AG04449 (cell line): ENCODE measurements at regions not wholly inside any gene's neighbourhood (a gene's known extent, or its start where the extent isn't known, plus 50 kb on each side); places are given as distances from the start of the nearest gene placed in this dataset.

Experiments used
- CTCF ChIA-PET: fragments of 350-600 bp; formaldehyde crosslinking; extraction: SDS; loops from one replicate; lab custom pipeline; 2021; ENCODE audit warnings: antibody characterized with exemption; lab: Yijun Ruan, JAX
- POLR2A ChIA-PET: fragments of 400-600, 350-600 bp; formaldehyde crosslinking; extraction: SDS; loops from one replicate; lab custom pipeline; 2020; ENCODE audit warnings: antibody characterized with exemption, inconsistent platforms; lab: Yijun Ruan, JAX
- DNase-seq: peaks from one replicate; pipeline ENCODE4 v3.0.0-alpha.2; 2010; ENCODE audit warnings: low read depth, low spot score
- H3K4me3 ChIP-seq: 2 replicates; pipeline ENCODE4 v1.5.1; 2011; ENCODE audit warnings: low read depth, mild to moderate bottlenecking, control low read depth, low read length
- TF ChIP-seq, protein P1 (sequence below): IDR thresholded peaks from one replicate; pipeline ENCODE4 v1.5.1; 2011; ENCODE audit warnings: mild to moderate bottlenecking, moderate library complexity, low read length, control low read depth, inconsistent platforms; ENCODE audit not compliant: insufficient read depth; ENCODE audit errors: missing control alignments

DNA sequence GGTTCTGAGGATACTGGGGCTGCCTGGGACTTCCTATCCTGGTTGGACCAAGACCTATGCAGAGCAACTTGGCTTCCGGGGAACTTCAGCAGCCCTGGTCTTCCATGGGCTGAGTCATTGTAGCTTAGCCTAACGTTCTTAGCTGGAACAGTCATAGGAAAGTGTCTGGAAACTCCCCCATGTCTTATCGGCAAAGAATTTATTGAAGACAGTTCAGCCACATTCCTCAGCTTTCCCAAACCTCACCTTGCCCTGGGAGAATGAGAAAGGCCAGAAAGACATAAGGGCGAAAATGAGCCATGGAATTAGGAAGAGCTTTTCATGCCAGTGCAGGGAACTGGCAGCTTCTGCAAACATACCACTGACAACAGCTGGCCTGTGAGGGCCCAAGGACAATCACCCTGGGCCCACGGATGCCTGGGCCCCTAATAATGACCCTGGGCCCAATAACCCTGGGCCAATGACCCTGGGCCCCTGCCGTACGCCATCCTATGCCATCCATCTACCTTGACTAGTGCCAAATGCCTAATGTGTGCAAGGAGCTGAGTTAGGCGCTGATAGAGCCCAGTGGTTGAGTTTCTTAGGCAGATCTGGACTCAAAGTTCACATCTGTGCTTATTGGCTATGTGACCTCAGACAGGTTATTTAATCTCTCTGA lies 114.4 kb upstream of the GADD45A start:
- TF ChIP-seq, protein P1, sequence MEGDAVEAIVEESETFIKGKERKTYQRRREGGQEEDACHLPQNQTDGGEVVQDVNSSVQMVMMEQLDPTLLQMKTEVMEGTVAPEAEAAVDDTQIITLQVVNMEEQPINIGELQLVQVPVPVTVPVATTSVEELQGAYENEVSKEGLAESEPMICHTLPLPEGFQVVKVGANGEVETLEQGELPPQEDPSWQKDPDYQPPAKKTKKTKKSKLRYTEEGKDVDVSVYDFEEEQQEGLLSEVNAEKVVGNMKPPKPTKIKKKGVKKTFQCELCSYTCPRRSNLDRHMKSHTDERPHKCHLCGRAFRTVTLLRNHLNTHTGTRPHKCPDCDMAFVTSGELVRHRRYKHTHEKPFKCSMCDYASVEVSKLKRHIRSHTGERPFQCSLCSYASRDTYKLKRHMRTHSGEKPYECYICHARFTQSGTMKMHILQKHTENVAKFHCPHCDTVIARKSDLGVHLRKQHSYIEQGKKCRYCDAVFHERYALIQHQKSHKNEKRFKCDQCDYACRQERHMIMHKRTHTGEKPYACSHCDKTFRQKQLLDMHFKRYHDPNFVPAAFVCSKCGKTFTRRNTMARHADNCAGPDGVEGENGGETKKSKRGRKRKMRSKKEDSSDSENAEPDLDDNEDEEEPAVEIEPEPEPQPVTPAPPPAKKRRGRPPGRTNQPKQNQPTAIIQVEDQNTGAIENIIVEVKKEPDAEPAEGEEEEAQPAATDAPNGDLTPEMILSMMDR, result no peak
- no peak overlapping the region for H3K4me3 ChIP-seq
- POLR2A ChIA-PET, result interaction anchor here (0.5 to 3.9 kb wide), 5 partner anchors 107 to 547 kb away, joined by 3 to 60 read pairs (median 3); partner anchors contain the start of gene GADD45A
- DNase-seq, result peak; percentile 86
- CTCF ChIA-PET, result interaction anchor here (0.8 to 8.1 kb wide), 12 partner anchors 10 to 196 kb away, joined by 3 to 128 read pairs (median 5); no protein-coding TSS in a partner anchor

DNA sequence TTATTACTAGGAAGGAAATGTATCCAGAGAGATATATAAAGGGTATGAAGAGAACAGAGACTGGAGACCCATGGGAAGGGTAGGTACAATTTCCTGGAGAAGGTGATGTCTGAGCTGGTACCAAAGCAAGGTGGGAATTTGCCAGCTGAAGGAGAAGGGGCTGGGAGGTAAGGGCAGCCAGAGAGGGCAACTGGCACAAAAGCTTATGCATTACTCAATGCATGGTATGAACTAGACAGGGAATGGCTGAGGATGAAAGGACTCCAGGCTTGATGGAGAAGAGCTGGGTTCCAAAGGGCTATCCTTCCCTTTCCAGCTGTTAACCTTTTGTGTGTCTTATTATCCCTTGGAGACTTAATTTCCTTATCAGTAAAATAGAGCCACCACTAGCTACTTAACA lies 113.6 kb upstream of the GADD45A start:
- POLR2A ChIA-PET, result interaction anchor here (0.9 to 3.9 kb wide), 3 partner anchors 113 to 546 kb away, joined by 3 to 60 read pairs (median 11); partner anchors contain the start of gene GADD45A
- no peak for DNase-seq
- CTCF ChIA-PET, result interaction anchor here (0.9 to 8.1 kb wide), 13 partner anchors 9 to 196 kb away, joined by 3 to 128 read pairs (median 5); no protein-coding TSS in a partner anchor
- no peak overlapping the region for H3K4me3 ChIP-seq
- TF ChIP-seq, protein P1, result no peak

DNA sequence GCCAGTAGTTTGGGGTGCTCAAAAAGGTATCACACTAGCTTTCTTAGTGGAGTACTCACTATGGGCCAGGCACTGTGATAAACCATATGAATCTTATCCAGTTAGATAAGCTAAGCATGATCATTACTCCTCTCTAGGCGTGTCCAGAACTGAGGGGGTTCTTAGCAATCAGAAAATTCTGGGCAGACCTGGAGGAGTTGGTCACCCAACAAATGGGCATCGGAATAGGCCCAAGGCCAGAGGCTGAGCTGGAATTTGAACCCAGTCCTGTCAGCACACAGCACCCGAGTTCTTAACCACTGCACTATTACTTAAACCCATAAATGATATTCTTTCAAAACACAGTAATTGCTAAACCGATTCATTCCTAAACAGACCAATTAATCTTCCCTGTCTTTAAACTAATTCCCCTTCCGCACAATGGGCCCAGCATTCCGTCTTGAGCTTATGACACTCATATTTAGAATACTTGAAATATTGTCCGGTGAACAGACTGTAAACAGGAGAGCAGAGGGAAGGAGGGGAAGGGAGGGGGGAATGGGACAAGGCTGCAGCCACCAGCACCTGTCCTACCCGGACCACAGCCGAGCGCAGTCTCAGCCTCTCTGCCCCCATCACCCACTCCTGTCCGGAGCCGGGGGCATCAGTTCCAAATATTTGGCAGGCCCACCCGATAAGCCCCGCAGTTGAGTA lies 113.0 kb upstream of the GADD45A start:
- H3K4me3 ChIP-seq, result no peak overlapping the region
- TF ChIP-seq, protein P1, result no peak
- DNase-seq, result no peak
- ChIA-PET POLR2A (interaction anchor here (0.6 to 3.9 kb wide), 2 partner anchors 113 to 115 kb away, joined by 3 to 60 read pairs; partner anchors contain the start of gene GADD45A), CTCF (interaction anchor here (1.0 to 8.1 kb wide), 10 partner anchors 9 to 195 kb away, joined by 3 to 128 read pairs (median 6); no protein-coding TSS in a partner anchor)

DNA sequence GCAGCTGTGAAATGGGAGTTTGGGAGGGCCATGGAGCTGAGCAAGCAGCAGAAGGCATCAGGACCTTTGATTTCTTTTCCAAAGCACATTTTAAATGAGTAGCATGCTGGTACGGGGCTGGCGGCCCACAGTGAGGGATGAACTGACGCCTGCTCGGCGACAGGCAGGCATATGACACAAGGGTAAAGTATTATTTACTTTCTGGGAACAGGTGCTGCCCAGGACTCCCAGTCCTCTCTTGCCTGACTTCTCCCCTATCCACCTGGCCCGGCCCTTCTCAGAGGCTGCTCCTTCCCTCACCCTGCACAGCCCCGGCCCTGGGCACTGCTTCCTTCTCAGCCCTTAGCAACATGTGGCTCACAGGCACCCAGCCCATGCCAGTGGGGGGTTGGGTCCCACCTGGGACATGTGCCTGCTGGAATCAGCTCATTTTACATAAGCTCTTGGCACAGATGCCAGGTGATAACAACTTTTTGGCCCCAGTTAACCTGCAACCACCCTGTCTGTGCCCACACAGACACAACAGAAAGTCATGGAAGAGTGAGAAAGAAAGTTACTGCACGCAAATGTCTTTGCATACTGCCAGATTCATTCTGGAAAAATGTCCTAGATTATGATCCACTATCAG lies 112.3 kb upstream of the GADD45A start:
- ChIA-PET CTCF (interaction anchor here (1.0 to 8.1 kb wide), 5 partner anchors 9 to 188 kb away, joined by 3 to 128 read pairs (median 14); no protein-coding TSS in a partner anchor), POLR2A (interaction anchor here (0.6 kb wide), 1 partner anchor 115 kb away, joined by 3 read pairs; no protein-coding TSS in a partner anchor)
- DNase-seq, result no peak
- TF ChIP-seq, protein P1, result no peak
- no peak overlapping the region for H3K4me3 ChIP-seq

DNA sequence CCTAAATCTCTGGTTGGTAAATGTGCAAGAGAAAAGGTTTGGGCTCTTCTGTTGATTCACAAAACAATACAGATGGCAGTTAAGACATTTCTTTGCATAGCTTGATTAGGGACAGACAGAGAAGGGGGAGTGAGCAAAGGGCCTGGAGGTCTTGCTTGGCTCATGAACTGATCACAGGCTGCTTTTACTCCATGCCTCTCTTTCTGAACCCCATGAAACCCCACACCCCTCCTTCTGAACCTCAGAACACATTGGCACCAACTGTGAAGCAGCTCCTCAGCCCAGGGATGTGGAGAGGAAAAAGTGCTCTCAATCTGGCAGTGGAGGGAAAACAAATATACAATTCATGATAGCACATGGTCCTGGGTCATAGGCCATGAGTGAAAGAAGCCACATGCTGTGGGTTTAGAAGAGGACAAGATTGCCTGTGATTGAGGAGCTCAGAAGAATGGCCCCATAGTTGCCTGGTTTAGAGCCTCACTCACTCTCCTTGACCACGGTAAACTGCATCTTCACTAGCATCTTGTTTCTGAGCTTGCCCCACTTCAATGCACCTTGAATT lies 111.6 kb upstream of the GADD45A start:
- H3K4me3 ChIP-seq, result no peak overlapping the region
- DNase-seq, result no peak
- POLR2A ChIA-PET, result no interaction called here
- CTCF ChIA-PET, result interaction anchor here (1.2 to 8.1 kb wide), 5 partner anchors 9 to 187 kb away, joined by 3 to 128 read pairs (median 5); no protein-coding TSS in a partner anchor
- TF ChIP-seq, protein P1, result no peak
